AG09319 (cell line): ENCODE measurements at regions not wholly inside any gene's neighbourhood (a gene's known extent, or its start where the extent isn't known, plus 50 kb on each side); places are given as distances from the start of the nearest gene placed in this dataset.
A peak's percentile ranks its signal among the peaks of the same experiment; 100 is the strongest.

Source experiments
- DNase-seq: peaks from one replicate; pipeline ENCODE4 v3.0.0-alpha.2; 2010; ENCODE audit warnings: low read depth; ENCODE audit errors: extremely low read depth
- CTCF ChIP-seq: IDR thresholded peaks from 2 replicates; pipeline ENCODE4 v1.5.1; 2011; ENCODE audit warnings: low read depth, mild to moderate bottlenecking, inconsistent platforms, low read length, moderate library complexity

GRCh38 chr7:81606078-81606863 is 163.6 kb downstream of the HGF start:
- TF ChIP-seq CTCF = no peak
- no peak for DNase-seq

GRCh38 chr7:81605493-81605892 is 164.4 kb downstream of the HGF start:
- no peak for TF ChIP-seq CTCF
- no peak for DNase-seq

- no peak for TF ChIP-seq CTCF
- no peak for DNase-seq
Measured at GRCh38 chr7:81604808-81605174, 165.1 kb downstream of the HGF start.

- no peak for DNase-seq
- no peak for TF ChIP-seq CTCF
Measured at GRCh38 chr7:81604075-81604807, 165.6 kb downstream of the HGF start.

GRCh38 chr7:81600608-81601007 is 169.2 kb downstream of the HGF start:
- no peak for TF ChIP-seq CTCF
- peak; percentile 56 for DNase-seq

- no peak for TF ChIP-seq CTCF
- DNase-seq = no peak
Measured at GRCh38 chr7:81598951-81599350, 170.9 kb downstream of the HGF start.

GRCh38 chr7:81594767-81595166 is 175.1 kb downstream of the HGF start:
- no peak for TF ChIP-seq CTCF
- DNase-seq = peak; percentile 56
